ENCODE measurements at regions not wholly inside any gene's neighbourhood (a gene's known extent, or its start where the extent isn't known, plus 50 kb on each side); places are given as distances from the start of the nearest gene placed in this dataset.

GRCh38 chr9:113709721-113710120, 166.4 kb upstream of the ZNF618 start:
- no peaks in the 10 kb centered on the region for H3K9me2 ChIP-seq (replicated peaks; ENCODE audit: low read depth, low read length)
- no peak overlapping the region for H3K4me3 ChIP-seq (ENCODE audit: low read length, poor library complexity, severe bottlenecking)
- no peaks in the 10 kb centered on the region for H3K9me3 ChIP-seq (ENCODE audit: insufficient read depth, low read depth, low read length)
- no peaks in the 10 kb centered on the region for H3K4me1 ChIP-seq (ENCODE audit: insufficient read depth, low read length, poor library complexity, severe bottlenecking)
- no peak overlapping the region for H2AFZ ChIP-seq (ENCODE audit: low read length)
- TF ChIP-seq, protein P1, sequence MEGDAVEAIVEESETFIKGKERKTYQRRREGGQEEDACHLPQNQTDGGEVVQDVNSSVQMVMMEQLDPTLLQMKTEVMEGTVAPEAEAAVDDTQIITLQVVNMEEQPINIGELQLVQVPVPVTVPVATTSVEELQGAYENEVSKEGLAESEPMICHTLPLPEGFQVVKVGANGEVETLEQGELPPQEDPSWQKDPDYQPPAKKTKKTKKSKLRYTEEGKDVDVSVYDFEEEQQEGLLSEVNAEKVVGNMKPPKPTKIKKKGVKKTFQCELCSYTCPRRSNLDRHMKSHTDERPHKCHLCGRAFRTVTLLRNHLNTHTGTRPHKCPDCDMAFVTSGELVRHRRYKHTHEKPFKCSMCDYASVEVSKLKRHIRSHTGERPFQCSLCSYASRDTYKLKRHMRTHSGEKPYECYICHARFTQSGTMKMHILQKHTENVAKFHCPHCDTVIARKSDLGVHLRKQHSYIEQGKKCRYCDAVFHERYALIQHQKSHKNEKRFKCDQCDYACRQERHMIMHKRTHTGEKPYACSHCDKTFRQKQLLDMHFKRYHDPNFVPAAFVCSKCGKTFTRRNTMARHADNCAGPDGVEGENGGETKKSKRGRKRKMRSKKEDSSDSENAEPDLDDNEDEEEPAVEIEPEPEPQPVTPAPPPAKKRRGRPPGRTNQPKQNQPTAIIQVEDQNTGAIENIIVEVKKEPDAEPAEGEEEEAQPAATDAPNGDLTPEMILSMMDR (conservative IDR thresholded peaks at IDR 0.05; ENCODE audit: low read length), result no peak
- TF ChIP-seq EZH2phosphoT487 (IDR thresholded peaks at IDR 0.05; ENCODE audit: borderline replicate concordance), result no peak
- no peak overlapping the region for H3K4me2 ChIP-seq (ENCODE audit: low read depth, low read length, poor library complexity, severe bottlenecking)
- no peaks in the 10 kb centered on the region for H3F3A ChIP-seq (ENCODE audit: low read depth)
- H4K20me1 ChIP-seq (ENCODE audit: insufficient read depth, low read length, poor library complexity, severe bottlenecking), result no peaks in the 10 kb centered on the region
- no peaks in the 10 kb centered on the region for H3K27me3 ChIP-seq (ENCODE audit: insufficient read depth, low read length, poor library complexity, severe bottlenecking)
- no peaks in the 10 kb centered on the region for H3K36me3 ChIP-seq (ENCODE audit: insufficient read depth, low read length)
- no peak overlapping the region for H3K9ac ChIP-seq (ENCODE audit: low read depth, low read length, poor library complexity, severe bottlenecking)
- H3K79me2 ChIP-seq (ENCODE audit: insufficient read depth, low read length), result no peaks in the 10 kb centered on the region

DNA sequence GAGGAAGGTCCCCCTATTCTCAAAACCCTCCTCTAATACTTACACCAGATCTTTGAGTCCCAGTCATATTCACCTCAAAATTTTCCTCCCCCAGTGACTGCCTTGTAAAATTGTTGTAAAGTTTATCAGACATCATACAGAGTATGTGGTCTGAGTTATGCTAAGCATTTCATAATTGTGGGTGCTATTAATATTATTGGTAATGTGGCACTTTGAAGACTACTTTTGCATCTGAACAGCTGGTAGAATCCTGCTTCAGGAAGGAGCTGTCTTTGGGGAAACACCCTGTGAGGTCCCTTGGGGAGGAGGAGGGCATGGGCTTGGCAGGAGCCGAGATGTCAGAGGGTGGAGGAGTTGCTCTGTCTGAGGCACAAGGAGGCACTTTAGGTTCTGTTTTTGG, 164.9 kb upstream of the ZNF618 start:
- H3K4me2 ChIP-seq (ENCODE audit: low read depth, low read length, poor library complexity, severe bottlenecking), result no peak overlapping the region
- H3K4me3 ChIP-seq (ENCODE audit: low read length, poor library complexity, severe bottlenecking), result no peak overlapping the region
- no peaks in the 10 kb centered on the region for H3K9me3 ChIP-seq (ENCODE audit: insufficient read depth, low read depth, low read length)
- no peaks in the 10 kb centered on the region for H3K4me1 ChIP-seq (ENCODE audit: insufficient read depth, low read length, poor library complexity, severe bottlenecking)
- no peaks in the 10 kb centered on the region for H3K79me2 ChIP-seq (ENCODE audit: insufficient read depth, low read length)
- no peaks in the 10 kb centered on the region for H3K9me2 ChIP-seq (replicated peaks; ENCODE audit: low read depth, low read length)
- no peak overlapping the region for H2AFZ ChIP-seq (ENCODE audit: low read length)
- H3K9ac ChIP-seq (ENCODE audit: low read depth, low read length, poor library complexity, severe bottlenecking), result no peak overlapping the region
- H3K36me3 ChIP-seq (ENCODE audit: insufficient read depth, low read length), result no peaks in the 10 kb centered on the region
- no peaks in the 10 kb centered on the region for H4K20me1 ChIP-seq (ENCODE audit: insufficient read depth, low read length, poor library complexity, severe bottlenecking)
- no peaks in the 10 kb centered on the region for H3F3A ChIP-seq (ENCODE audit: low read depth)
- TF ChIP-seq, protein P1 (conservative IDR thresholded peaks at IDR 0.05; ENCODE audit: low read length), result no peak
- TF ChIP-seq EZH2phosphoT487 (IDR thresholded peaks at IDR 0.05; ENCODE audit: borderline replicate concordance), result no peak
- H3K27me3 ChIP-seq (ENCODE audit: insufficient read depth, low read length, poor library complexity, severe bottlenecking), result no peaks in the 10 kb centered on the region

GRCh38 chr9:113712053-113712452, 164.1 kb upstream of the ZNF618 start:
- Histone ChIP-seq H2AFZ (ENCODE audit: low read length) (no peak overlapping the region), H4K20me1 (ENCODE audit: insufficient read depth, low read length, poor library complexity, severe bottlenecking) (no peaks in the 10 kb centered on the region), H3K4me2 (ENCODE audit: low read depth, low read length, poor library complexity, severe bottlenecking) (no peak overlapping the region), H3K9me2 (replicated peaks; ENCODE audit: low read depth, low read length) (no peaks in the 10 kb centered on the region), H3F3A (ENCODE audit: low read depth) (no peaks in the 10 kb centered on the region), H3K9ac (ENCODE audit: low read depth, low read length, poor library complexity, severe bottlenecking) (no peak overlapping the region), H3K27me3 (ENCODE audit: insufficient read depth, low read length, poor library complexity, severe bottlenecking) (no peaks in the 10 kb centered on the region), H3K9me3 (ENCODE audit: insufficient read depth, low read depth, low read length) (no peaks in the 10 kb centered on the region), H3K4me3 (ENCODE audit: low read length, poor library complexity, severe bottlenecking) (no peak overlapping the region), H3K79me2 (ENCODE audit: insufficient read depth, low read length) (no peaks in the 10 kb centered on the region), H3K4me1 (ENCODE audit: insufficient read depth, low read length, poor library complexity, severe bottlenecking) (no peaks in the 10 kb centered on the region), H3K36me3 (ENCODE audit: insufficient read depth, low read length) (no peaks in the 10 kb centered on the region)
- no peak for TF ChIP-seq EZH2phosphoT487 (IDR thresholded peaks at IDR 0.05; ENCODE audit: borderline replicate concordance)
- TF ChIP-seq, protein P1 (conservative IDR thresholded peaks at IDR 0.05; ENCODE audit: low read length), result no peak
